Tibial artery (tissue), 4 donors: ENCODE measurements at regions not wholly inside any gene's neighbourhood (a gene's known extent, or its start where the extent isn't known, plus 50 kb on each side); places are given as distances from the start of the nearest gene placed in this dataset.
"Not testable (repeated sequence)": the region's sequence is repeated elsewhere in the genome, so short reads cannot be mapped to it uniquely, and the experiment has no call there.

Source experiments
- DNase-seq, 2 donors: peaks; one replicate each; pipeline ENCODE4 v3.0.0-alpha.2; 2019
- H3K27ac ChIP-seq, 2 donors: fragments of 200-600 bp; sonication (generic) in 1 of 2; 1 replicate in 1 of 2; 2 replicates in 1 of 2; pipeline ENCODE4 v1.5.1; 2018 to 2019; ENCODE audit warnings: mild to moderate bottlenecking in 1 of 2
- H3K27me3 ChIP-seq, 2 donors: fragments of 200-600 bp; sonication (generic) in 1 of 2; one replicate each; pipeline versions ENCODE4 v1.5.1 to v1.6.0; 2016 to 2019
- H3K36me3 ChIP-seq, 3 donors: fragments of 200-600 bp; sonication (generic) in 2 of 3; one replicate each; pipeline ENCODE4 v1.5.1; 2016 to 2019; ENCODE audit warnings: mild to moderate bottlenecking in 2 of 3
- H3K4me1 ChIP-seq, 4 donors: fragments of 200-600 bp; sonication (generic) in 2 of 4; 1 replicate in 3 of 4; 2 replicates in 1 of 4; pipeline ENCODE4 v1.5.1; 2016 to 2019
- H3K4me3 ChIP-seq, 2 donors: fragments of 200-600 bp; sonication (generic) in 1 of 2; 1 replicate in 1 of 2; 2 replicates in 1 of 2; pipeline ENCODE4 v1.5.1; 2018 to 2019; ENCODE audit warnings: mild to moderate bottlenecking in 2 of 2
- H3K9me3 ChIP-seq, 3 donors: fragments of 200-600 bp; sonication (generic) in 1 of 3; one replicate each; pipeline ENCODE4 v1.5.1; 2016 to 2019
- CTCF ChIP-seq, 2 experiments: fragments of 200-600 bp in 1 of 2; fragments of 450-650 bp in 1 of 2; IDR thresholded peaks; one replicate each; pipeline ENCODE4 v1.5.1; 2017 to 2019; ENCODE audit warnings: antibody characterized with exemption in 2 of 2, mild to moderate bottlenecking in 1 of 2, moderate library complexity in 1 of 2
- intact Hi-C: fragments of 100-400 bp; cut with DNase I; formaldehyde crosslinking; loops from one replicate; pipeline ENCODE4 v1.15.0; 2023; ENCODE audit warnings: low total_unique reads

- intact Hi-C loops, result no loop called here
- TF ChIP-seq CTCF (IDR thresholded peaks at IDR 0.05), result no peak
- Histone ChIP-seq H3K36me3 (no peaks in the 10 kb centered on the region), H3K27ac (no peak overlapping the region), H3K9me3 (no peaks in the 10 kb centered on the region), H3K4me1 (peaks cover 0 to 9% (median 4%) of the 10 kb centered on the region in 4 donors), H3K4me3 (peak overlapping the region in 1 of 2 donors; percentile 7), H3K27me3 (no peaks in the 10 kb centered on the region)
- DNase-seq, result no peak
These were observed 679.0 kb upstream of the DPPA4 start for GRCh38 chr3:110016235-110016815.

- peaks cover 0 to 9% (median 4%) of the 10 kb centered on the region in 4 donors for H3K4me1 ChIP-seq
- no peak overlapping the region for H3K4me3 ChIP-seq
- DNase-seq, result no peak
- no peaks in the 10 kb centered on the region for H3K27me3 ChIP-seq
- intact Hi-C loops, result no loop called here
- H3K27ac ChIP-seq, result no peak overlapping the region
- no peak for TF ChIP-seq CTCF (IDR thresholded peaks at IDR 0.05)
- H3K36me3 ChIP-seq, result no peaks in the 10 kb centered on the region
- no peaks in the 10 kb centered on the region for H3K9me3 ChIP-seq
These were observed 680.0 kb upstream of the DPPA4 start for GRCh38 chr3:110017304-110017703.

GRCh38 chr3:110021659-110022058, 684.3 kb upstream of the DPPA4 start:
- intact Hi-C loops, result no loop called here
- no peak for DNase-seq
- Histone ChIP-seq H3K27ac (no peak overlapping the region), H3K9me3 (no peaks in the 10 kb centered on the region), H3K4me1 (peaks cover 0 to 1% (median 0%) of the 10 kb centered on the region in 4 donors), H3K36me3 (no peaks in the 10 kb centered on the region), H3K27me3 (no peaks in the 10 kb centered on the region), H3K4me3 (no peak overlapping the region)
- no peak for TF ChIP-seq CTCF (IDR thresholded peaks at IDR 0.05)

- H3K4me3 ChIP-seq, H3K4me1 ChIP-seq, intact Hi-C loops, H3K27ac ChIP-seq, DNase-seq, H3K36me3 ChIP-seq, H3K9me3 ChIP-seq, H3K27me3 ChIP-seq: not testable (repeated sequence)
These were observed 685.7 kb upstream of the DPPA4 start for GRCh38 chr3:110023022-110023421.

- Histone ChIP-seq H3K9me3 (no peaks in the 10 kb centered on the region), H3K4me1 (no peaks in the 10 kb centered on the region), H3K27me3 (no peaks in the 10 kb centered on the region), H3K4me3 (no peak overlapping the region), H3K36me3 (no peaks in the 10 kb centered on the region), H3K27ac (no peak overlapping the region)
- DNase-seq, result no peak
- no peak for TF ChIP-seq CTCF (IDR thresholded peaks at IDR 0.05)
- intact Hi-C loops, result no loop called here
These were observed 689.1 kb upstream of the DPPA4 start for GRCh38 chr3:110026421-110026820.

GRCh38 chr3:110027446-110028080, 690.2 kb upstream of the DPPA4 start:
- intact Hi-C loops, result no loop called here
- no peak overlapping the region for H3K27ac ChIP-seq
- no peaks in the 10 kb centered on the region for H3K9me3 ChIP-seq
- no peaks in the 10 kb centered on the region for H3K36me3 ChIP-seq
- no peak for DNase-seq
- no peak overlapping the region for H3K4me3 ChIP-seq
- no peaks in the 10 kb centered on the region for H3K4me1 ChIP-seq
- no peak for TF ChIP-seq CTCF (IDR thresholded peaks at IDR 0.05)
- no peaks in the 10 kb centered on the region for H3K27me3 ChIP-seq
